ENCODE measurements at regions not wholly inside any gene's neighbourhood (a gene's known extent, or its start where the extent isn't known, plus 50 kb on each side); places are given as distances from the start of the nearest gene placed in this dataset.

- H3K4me3 ChIP-seq (ENCODE audit: low read depth, low read length): no peak overlapping the region
- DNase-seq (ENCODE audit: low read depth, low spot score): no peak
- in situ Hi-C loops (cut with HindIII; ENCODE audit: low sequenced_read_pairs): no loop called here
- TF ChIP-seq, protein P1, sequence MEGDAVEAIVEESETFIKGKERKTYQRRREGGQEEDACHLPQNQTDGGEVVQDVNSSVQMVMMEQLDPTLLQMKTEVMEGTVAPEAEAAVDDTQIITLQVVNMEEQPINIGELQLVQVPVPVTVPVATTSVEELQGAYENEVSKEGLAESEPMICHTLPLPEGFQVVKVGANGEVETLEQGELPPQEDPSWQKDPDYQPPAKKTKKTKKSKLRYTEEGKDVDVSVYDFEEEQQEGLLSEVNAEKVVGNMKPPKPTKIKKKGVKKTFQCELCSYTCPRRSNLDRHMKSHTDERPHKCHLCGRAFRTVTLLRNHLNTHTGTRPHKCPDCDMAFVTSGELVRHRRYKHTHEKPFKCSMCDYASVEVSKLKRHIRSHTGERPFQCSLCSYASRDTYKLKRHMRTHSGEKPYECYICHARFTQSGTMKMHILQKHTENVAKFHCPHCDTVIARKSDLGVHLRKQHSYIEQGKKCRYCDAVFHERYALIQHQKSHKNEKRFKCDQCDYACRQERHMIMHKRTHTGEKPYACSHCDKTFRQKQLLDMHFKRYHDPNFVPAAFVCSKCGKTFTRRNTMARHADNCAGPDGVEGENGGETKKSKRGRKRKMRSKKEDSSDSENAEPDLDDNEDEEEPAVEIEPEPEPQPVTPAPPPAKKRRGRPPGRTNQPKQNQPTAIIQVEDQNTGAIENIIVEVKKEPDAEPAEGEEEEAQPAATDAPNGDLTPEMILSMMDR (IDR thresholded peaks at IDR 0.05; ENCODE audit: low read depth, low read length): no peak
Measured at GRCh38 chr11:47911149-47911548, 63.0 kb upstream of the NUP160 start.

DNA sequence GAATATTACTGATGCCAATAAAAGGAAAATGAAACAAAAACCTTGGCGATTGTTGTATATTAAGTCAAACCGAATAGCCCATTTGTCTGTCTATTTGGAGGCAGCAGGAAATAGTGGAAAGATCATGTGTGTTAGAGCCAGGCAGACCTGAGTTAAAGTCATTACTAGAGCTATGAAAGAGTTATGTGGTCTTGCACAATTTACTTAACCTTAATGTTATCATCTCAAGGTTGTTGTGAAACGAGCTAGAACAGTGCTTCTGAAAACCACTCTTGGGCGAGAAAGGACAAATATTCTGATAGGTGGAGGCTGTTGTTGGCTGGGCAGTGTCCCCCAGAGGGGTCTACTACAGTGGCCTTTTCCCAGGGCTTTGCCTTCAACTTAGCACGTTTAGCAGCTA, 60.0 kb upstream of the NUP160 start:
- H3K4me3 ChIP-seq (ENCODE audit: low read depth, low read length): no peak overlapping the region
- TF ChIP-seq, protein P1 (IDR thresholded peaks at IDR 0.05; ENCODE audit: low read depth, low read length): no peak
- DNase-seq (ENCODE audit: low read depth, low spot score): no peak
- in situ Hi-C loops (cut with HindIII; ENCODE audit: low sequenced_read_pairs): no loop called here

- TF ChIP-seq, protein P1 (IDR thresholded peaks at IDR 0.05; ENCODE audit: low read depth, low read length): no peak
- no peak for DNase-seq (ENCODE audit: low read depth, low spot score)
- H3K4me3 ChIP-seq (ENCODE audit: low read depth, low read length): no peak overlapping the region
- in situ Hi-C loops (cut with HindIII; ENCODE audit: low sequenced_read_pairs): no loop called here
Measured at GRCh38 chr11:47907499-47907898, 59.3 kb upstream of the NUP160 start.

- H3K4me3 ChIP-seq (ENCODE audit: low read depth, low read length): no peak overlapping the region
- TF ChIP-seq, protein P1 (IDR thresholded peaks at IDR 0.05; ENCODE audit: low read depth, low read length): no peak
- in situ Hi-C loops (cut with HindIII; ENCODE audit: low sequenced_read_pairs): no loop called here
- DNase-seq (ENCODE audit: low read depth, low spot score): no peak
Measured at GRCh38 chr11:47906066-47906465, 57.9 kb upstream of the NUP160 start.

DNA sequence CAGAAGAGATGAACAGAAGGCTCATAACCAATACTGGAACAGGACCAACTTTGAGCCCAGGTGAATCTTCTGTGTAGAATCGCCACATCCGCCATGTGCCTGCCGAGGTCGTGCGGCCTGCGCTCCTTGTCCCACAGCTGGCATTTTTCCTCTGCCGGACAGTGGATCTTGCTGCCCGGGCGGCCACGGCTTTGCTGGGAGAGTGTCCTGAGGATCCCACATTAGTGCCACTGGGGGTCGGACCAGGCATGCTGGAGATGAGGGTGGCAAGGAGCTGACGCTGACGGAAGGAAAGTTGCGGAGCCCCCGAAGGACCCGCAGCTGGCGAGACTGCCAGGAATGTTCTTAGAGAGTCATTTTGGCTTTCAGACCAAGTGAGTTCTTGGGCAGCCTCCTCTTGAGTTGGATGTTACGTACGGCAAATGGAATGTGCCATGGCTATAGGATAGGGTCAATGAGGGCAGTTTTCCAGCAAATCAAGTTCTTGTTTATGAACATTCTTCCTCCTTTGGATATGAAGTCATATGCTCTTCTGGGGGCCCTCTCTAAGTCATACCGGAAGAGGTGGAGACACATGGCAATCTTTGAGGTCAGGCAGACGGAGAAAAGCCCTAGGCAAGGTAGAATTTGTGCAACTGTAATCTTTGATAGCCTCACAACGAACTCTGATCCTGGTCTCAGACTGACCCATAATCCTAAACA, 57.4 kb upstream of the NUP160 start:
- no peak overlapping the region for H3K4me3 ChIP-seq (ENCODE audit: low read depth, low read length)
- TF ChIP-seq, protein P1 (IDR thresholded peaks at IDR 0.05; ENCODE audit: low read depth, low read length): no peak
- DNase-seq (ENCODE audit: low read depth, low spot score): peak; percentile 26
- in situ Hi-C loops (cut with HindIII; ENCODE audit: low sequenced_read_pairs): no loop called here

GRCh38 chr11:47904808-47905207, 56.7 kb upstream of the NUP160 start:
- no peak overlapping the region for H3K4me3 ChIP-seq (ENCODE audit: low read depth, low read length)
- in situ Hi-C loops (cut with HindIII; ENCODE audit: low sequenced_read_pairs): no loop called here
- no peak for DNase-seq (ENCODE audit: low read depth, low spot score)
- TF ChIP-seq, protein P1 (IDR thresholded peaks at IDR 0.05; ENCODE audit: low read depth, low read length): no peak

All from astrocyte of the spinal cord (primary cell).